CD8-positive, alpha-beta memory T cell (primary cell): ENCODE measurements at regions not wholly inside any gene's neighbourhood (a gene's known extent, or its start where the extent isn't known, plus 50 kb on each side); places are given as distances from the start of the nearest gene placed in this dataset.

Experiments
- CTCF ChIA-PET: fragments of 350-600 bp; sonication (Branson Sonifier 250); formaldehyde crosslinking; loops from one replicate; lab custom pipeline; 2021; ENCODE audit warnings: antibody characterized with exemption; lab: Charles Lee
- POLR2A ChIA-PET: fragments of 350-600 bp; sonication (Branson Sonifier 250); formaldehyde crosslinking; loops from one replicate; lab custom pipeline; 2021; ENCODE audit warnings: antibody characterized with exemption; lab: Charles Lee
- DNase-seq, 5 donors: peaks; one replicate each; pipeline versions ENCODE4 v3.0.0 to v3.0.0-alpha.2; 2020 to 2022; ENCODE audit warnings: mixed read lengths in 1 of 5
- H3K27ac ChIP-seq: one replicate; pipeline ENCODE4 v1.7.0; 2013; ENCODE audit warnings: low read depth, mild to moderate bottlenecking, low read length, moderate library complexity
- H3K27me3 ChIP-seq: 2 replicates; pipeline ENCODE4 v1.7.0; 2013; ENCODE audit warnings: low read length, mild to moderate bottlenecking; ENCODE audit not compliant: insufficient read depth, poor library complexity, severe bottlenecking
- H3K36me3 ChIP-seq: 2 replicates; pipeline ENCODE4 v1.7.0; 2013; ENCODE audit warnings: mild to moderate bottlenecking, low read length, moderate library complexity; ENCODE audit not compliant: insufficient read depth
- H3K4me1 ChIP-seq: 2 replicates; pipeline ENCODE4 v1.7.0; 2013; ENCODE audit warnings: mild to moderate bottlenecking, low read length, moderate library complexity; ENCODE audit not compliant: insufficient read depth
- H3K4me3 ChIP-seq: 2 replicates; pipeline ENCODE4 v1.7.0; 2013; ENCODE audit warnings: mild to moderate bottlenecking, low read length
- H3K9me3 ChIP-seq: 2 replicates; pipeline ENCODE4 v1.7.0; 2013; ENCODE audit warnings: mild to moderate bottlenecking, low read length
- H3K27ac Mint-ChIP-seq, 8 donors: one replicate each; pipeline ENCODE4 v1.8.0; 2020 to 2021; ENCODE audit warnings: mixed read lengths in 8 of 8, mild to moderate bottlenecking in 6 of 8, inconsistent platforms in 3 of 8, moderate library complexity in 3 of 8
- H3K27me3 Mint-ChIP-seq, 2 donors: one replicate each; pipeline ENCODE4 v1.8.0; 2020 to 2021; ENCODE audit warnings: mixed read lengths in 2 of 2, mild to moderate bottlenecking in 1 of 2, moderate library complexity in 1 of 2
- H3K36me3 Mint-ChIP-seq, 3 donors: one replicate each; pipeline ENCODE4 v1.8.0; 2020 to 2021; ENCODE audit warnings: mixed read lengths in 3 of 3, inconsistent platforms in 1 of 3, mild to moderate bottlenecking in 1 of 3
- H3K4me1 Mint-ChIP-seq, 3 donors: one replicate each; pipeline ENCODE4 v1.8.0; 2020 to 2021; ENCODE audit warnings: mixed read lengths in 3 of 3, inconsistent platforms in 1 of 3, mild to moderate bottlenecking in 1 of 3
- H3K4me3 Mint-ChIP-seq, 7 donors: one replicate each; pipeline ENCODE4 v1.8.0; 2020 to 2021; ENCODE audit warnings: mixed read lengths in 7 of 7, mild to moderate bottlenecking in 6 of 7, moderate library complexity in 4 of 7, inconsistent platforms in 2 of 7
- H3K9me3 Mint-ChIP-seq, 5 donors: one replicate each; pipeline ENCODE4 v1.8.0; 2020 to 2022; ENCODE audit warnings: mixed read lengths in 5 of 5, mild to moderate bottlenecking in 3 of 5, moderate library complexity in 2 of 5, inconsistent platforms in 1 of 5

DNA sequence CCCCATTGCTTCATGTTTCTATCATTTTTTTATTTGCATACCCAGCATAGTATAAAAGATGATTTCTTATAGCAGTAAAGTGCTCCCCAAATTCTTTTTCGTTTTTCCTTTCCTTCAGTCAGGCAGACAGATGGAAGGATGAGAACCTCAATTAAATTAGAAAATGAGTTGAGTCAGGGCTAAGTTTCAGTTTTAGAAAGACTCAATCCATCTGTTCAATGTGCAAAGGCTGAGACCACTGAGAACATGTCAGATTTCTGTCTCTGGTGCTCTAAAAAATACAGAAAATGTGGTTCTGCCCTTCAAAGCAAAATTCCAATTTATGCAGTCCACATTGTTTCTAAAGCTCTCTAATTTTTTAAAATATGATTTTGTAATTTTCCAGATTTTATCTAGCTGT is 257.6 kb upstream of the HS3ST5 start:
- ChIA-PET POLR2A (no interaction called here), CTCF (no interaction called here)
- no peaks in the 10 kb centered on the region for H3K4me1 ChIP-seq
- H3K4me3 ChIP-seq = no peak overlapping the region
- no peak overlapping the region for H3K4me3 Mint-ChIP-seq
- no peak overlapping the region for H3K27ac ChIP-seq
- H3K27ac Mint-ChIP-seq = no peak overlapping the region
- H3K36me3 ChIP-seq = no peaks in the 10 kb centered on the region
- peaks cover 0 to 6% (median 3%) of the 10 kb centered on the region in 5 donors for H3K9me3 Mint-ChIP-seq
- no peaks in the 10 kb centered on the region for H3K4me1 Mint-ChIP-seq
- no peaks in the 10 kb centered on the region for H3K9me3 ChIP-seq
- DNase-seq = no peak
- H3K36me3 Mint-ChIP-seq = no peaks in the 10 kb centered on the region
- H3K27me3 Mint-ChIP-seq = no peaks in the 10 kb centered on the region
- H3K27me3 ChIP-seq = no peaks in the 10 kb centered on the region

DNA sequence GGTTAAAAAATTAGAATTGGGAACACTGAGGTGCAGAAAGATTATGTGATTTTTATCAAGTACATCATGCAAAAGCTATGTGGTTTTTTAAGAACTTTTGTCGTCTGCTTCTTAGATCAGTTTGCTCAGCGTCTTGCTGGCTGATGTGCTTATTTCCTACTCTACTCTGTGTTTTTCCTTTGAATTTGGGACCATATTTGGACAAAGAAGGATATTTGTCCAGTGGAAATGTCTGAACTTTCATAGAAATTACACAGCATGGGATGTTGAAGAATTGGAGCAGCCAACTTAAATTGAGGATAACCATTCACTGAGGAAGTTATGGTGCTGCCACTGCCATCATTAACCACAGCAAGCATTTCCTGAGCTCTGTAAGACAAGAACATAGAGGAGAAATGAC is 252.8 kb upstream of the HS3ST5 start:
- H3K27me3 ChIP-seq = no peaks in the 10 kb centered on the region
- no peak overlapping the region for H3K27ac ChIP-seq
- DNase-seq = no peak
- Mint-ChIP-seq H3K27me3 (no peaks in the 10 kb centered on the region), H3K9me3 (peaks cover 3 to 14% (median 7%) of the 10 kb centered on the region in 5 donors), H3K4me1 (no peaks in the 10 kb centered on the region), H3K27ac (no peak overlapping the region), H3K36me3 (no peaks in the 10 kb centered on the region), H3K4me3 (no peak overlapping the region)
- H3K4me1 ChIP-seq = no peaks in the 10 kb centered on the region
- H3K9me3 ChIP-seq = no peaks in the 10 kb centered on the region
- H3K4me3 ChIP-seq = no peak overlapping the region
- CTCF ChIA-PET = no interaction called here
- no peaks in the 10 kb centered on the region for H3K36me3 ChIP-seq
- POLR2A ChIA-PET = no interaction called here

GRCh38 chr6:114595186-114595585 is 252.4 kb upstream of the HS3ST5 start:
- no peak overlapping the region for H3K27ac ChIP-seq
- no peaks in the 10 kb centered on the region for H3K36me3 ChIP-seq
- Mint-ChIP-seq H3K27ac (no peak overlapping the region), H3K4me1 (no peaks in the 10 kb centered on the region), H3K36me3 (no peaks in the 10 kb centered on the region), H3K4me3 (no peak overlapping the region), H3K27me3 (no peaks in the 10 kb centered on the region), H3K9me3 (peaks cover 3 to 12% (median 7%) of the 10 kb centered on the region in 5 donors)
- CTCF ChIA-PET = no interaction called here
- H3K4me1 ChIP-seq = no peaks in the 10 kb centered on the region
- H3K27me3 ChIP-seq = no peaks in the 10 kb centered on the region
- no peak overlapping the region for H3K4me3 ChIP-seq
- POLR2A ChIA-PET = no interaction called here
- H3K9me3 ChIP-seq = no peaks in the 10 kb centered on the region
- no peak for DNase-seq

DNA sequence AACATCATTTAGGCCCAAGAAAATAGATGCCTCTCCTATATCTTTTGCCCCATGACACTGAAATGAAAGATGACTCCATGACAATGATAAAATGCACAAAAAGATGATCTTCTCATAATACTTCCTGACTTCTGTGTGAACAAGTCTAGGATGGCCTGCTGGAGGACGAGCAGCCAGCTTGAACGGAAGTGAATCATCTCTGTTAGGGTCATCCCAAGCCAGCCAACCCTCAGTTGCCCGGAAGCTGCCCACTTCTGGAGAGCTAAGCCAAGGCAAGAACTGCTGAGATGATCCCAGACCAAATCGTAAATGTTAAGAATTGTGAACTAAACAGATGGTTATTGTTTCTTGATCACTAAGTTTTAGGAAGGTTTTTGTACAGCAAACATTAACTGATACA is 249.7 kb upstream of the HS3ST5 start:
- Mint-ChIP-seq H3K36me3 (no peaks in the 10 kb centered on the region), H3K4me1 (no peaks in the 10 kb centered on the region), H3K4me3 (no peak overlapping the region), H3K27me3 (no peaks in the 10 kb centered on the region), H3K27ac (no peak overlapping the region), H3K9me3 (peaks cover 3 to 13% (median 10%) of the 10 kb centered on the region in 5 donors)
- ChIA-PET POLR2A (no interaction called here), CTCF (no interaction called here)
- H3K4me3 ChIP-seq = no peak overlapping the region
- no peak for DNase-seq
- no peaks in the 10 kb centered on the region for H3K4me1 ChIP-seq
- no peak overlapping the region for H3K27ac ChIP-seq
- no peaks in the 10 kb centered on the region for H3K36me3 ChIP-seq
- no peaks in the 10 kb centered on the region for H3K9me3 ChIP-seq
- no peaks in the 10 kb centered on the region for H3K27me3 ChIP-seq

DNA sequence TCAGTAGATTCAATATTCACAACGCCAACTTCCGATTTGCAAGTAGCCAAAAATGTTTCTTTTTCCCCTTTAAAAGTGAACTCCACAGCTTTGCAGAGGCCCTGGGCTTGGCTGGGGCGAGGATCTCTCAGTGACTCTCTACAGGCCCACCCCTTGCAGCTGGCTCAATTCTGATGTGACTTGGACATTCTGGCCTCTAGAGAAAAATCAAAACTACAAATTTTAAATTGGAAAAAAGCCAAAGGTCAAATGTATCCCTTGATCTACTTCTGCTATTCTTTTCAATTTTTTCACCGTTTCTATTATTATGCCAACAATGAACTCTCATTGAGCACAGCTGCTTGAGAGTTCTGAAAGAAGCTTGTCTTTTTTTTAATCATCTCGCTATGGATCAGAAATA is 245.9 kb upstream of the HS3ST5 start:
- Mint-ChIP-seq H3K27me3 (no peaks in the 10 kb centered on the region), H3K9me3 (peaks cover 0 to 25% (median 10%) of the 10 kb centered on the region in 5 donors), H3K27ac (no peak overlapping the region), H3K4me1 (no peaks in the 10 kb centered on the region), H3K36me3 (no peaks in the 10 kb centered on the region), H3K4me3 (no peak overlapping the region)
- Histone ChIP-seq H3K27ac (no peak overlapping the region), H3K36me3 (no peaks in the 10 kb centered on the region), H3K27me3 (no peaks in the 10 kb centered on the region), H3K4me1 (no peaks in the 10 kb centered on the region), H3K9me3 (no peaks in the 10 kb centered on the region), H3K4me3 (no peak overlapping the region)
- DNase-seq = no peak
- ChIA-PET CTCF (no interaction called here), POLR2A (no interaction called here)

DNA sequence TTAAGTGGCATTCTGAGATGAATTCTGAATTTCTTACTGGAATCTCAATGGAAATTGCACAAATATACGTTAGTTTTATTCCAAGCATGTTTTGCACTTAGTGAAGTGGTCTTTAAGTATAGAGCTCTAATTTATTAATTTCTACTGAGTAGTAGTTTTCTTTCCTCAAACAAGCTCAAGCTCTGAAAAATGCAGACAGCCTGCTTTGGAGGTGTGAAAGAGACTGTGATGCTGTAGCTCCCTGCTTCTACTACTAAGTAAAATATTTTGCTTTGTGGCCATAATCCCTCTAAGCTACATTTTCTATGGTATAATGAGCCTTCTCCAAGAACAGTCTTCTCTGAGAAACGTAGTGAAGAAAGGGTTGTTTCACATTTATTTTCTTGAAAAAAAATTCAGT is 243.5 kb upstream of the HS3ST5 start:
- Histone ChIP-seq H3K4me1 (no peaks in the 10 kb centered on the region), H3K9me3 (no peaks in the 10 kb centered on the region), H3K27me3 (no peaks in the 10 kb centered on the region), H3K4me3 (no peak overlapping the region), H3K27ac (no peak overlapping the region), H3K36me3 (no peaks in the 10 kb centered on the region)
- H3K9me3 Mint-ChIP-seq = peaks cover 0 to 37% (median 8%) of the 10 kb centered on the region in 5 donors
- no peak overlapping the region for H3K27ac Mint-ChIP-seq
- no peak overlapping the region for H3K4me3 Mint-ChIP-seq
- H3K36me3 Mint-ChIP-seq = no peaks in the 10 kb centered on the region
- CTCF ChIA-PET = no interaction called here
- POLR2A ChIA-PET = no interaction called here
- DNase-seq = no peak
- H3K27me3 Mint-ChIP-seq = no peaks in the 10 kb centered on the region
- no peaks in the 10 kb centered on the region for H3K4me1 Mint-ChIP-seq

GRCh38 chr6:114581293-114581692 is 238.5 kb upstream of the HS3ST5 start:
- Mint-ChIP-seq H3K4me1 (no peaks in the 10 kb centered on the region), H3K9me3 (peaks cover 1 to 33% (median 12%) of the 10 kb centered on the region in 5 donors), H3K36me3 (no peaks in the 10 kb centered on the region), H3K27ac (no peak overlapping the region), H3K27me3 (no peaks in the 10 kb centered on the region), H3K4me3 (no peak overlapping the region)
- CTCF ChIA-PET = no interaction called here
- Histone ChIP-seq H3K36me3 (no peaks in the 10 kb centered on the region), H3K9me3 (no peaks in the 10 kb centered on the region), H3K27me3 (no peaks in the 10 kb centered on the region), H3K27ac (no peak overlapping the region), H3K4me1 (no peaks in the 10 kb centered on the region), H3K4me3 (no peak overlapping the region)
- no peak for DNase-seq
- POLR2A ChIA-PET = no interaction called here

GRCh38 chr6:114580882-114581281 is 238.1 kb upstream of the HS3ST5 start:
- no peaks in the 10 kb centered on the region for H3K4me1 Mint-ChIP-seq
- H3K9me3 Mint-ChIP-seq = peaks cover 1 to 33% (median 12%) of the 10 kb centered on the region in 5 donors
- ChIA-PET CTCF (no interaction called here), POLR2A (no interaction called here)
- DNase-seq = no peak
- Histone ChIP-seq H3K9me3 (no peaks in the 10 kb centered on the region), H3K27me3 (no peaks in the 10 kb centered on the region), H3K4me3 (no peak overlapping the region), H3K27ac (no peak overlapping the region), H3K36me3 (no peaks in the 10 kb centered on the region), H3K4me1 (no peaks in the 10 kb centered on the region)
- H3K36me3 Mint-ChIP-seq = no peaks in the 10 kb centered on the region
- H3K27me3 Mint-ChIP-seq = no peaks in the 10 kb centered on the region
- no peak overlapping the region for H3K27ac Mint-ChIP-seq
- no peak overlapping the region for H3K4me3 Mint-ChIP-seq

DNA sequence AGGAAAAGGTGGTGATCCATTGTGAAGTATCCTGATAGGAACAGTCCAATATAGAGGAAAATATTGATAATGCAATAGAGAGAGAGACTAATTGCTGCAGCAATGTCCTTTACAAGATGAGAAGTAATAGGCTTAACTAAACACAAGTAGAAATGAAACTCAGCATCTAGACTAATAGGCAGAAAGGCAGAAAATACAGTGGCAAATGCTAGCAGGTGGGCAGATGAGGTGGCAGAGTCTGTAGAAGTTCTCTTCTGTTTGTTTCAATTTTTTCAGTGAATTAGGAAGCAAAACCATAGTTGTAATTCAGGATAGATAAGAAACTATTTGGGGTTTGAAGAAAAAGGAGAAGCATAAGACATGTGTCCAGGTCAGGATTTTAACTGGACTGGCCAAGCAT is 236.7 kb upstream of the HS3ST5 start:
- Mint-ChIP-seq H3K4me1 (no peaks in the 10 kb centered on the region), H3K4me3 (no peak overlapping the region), H3K36me3 (no peaks in the 10 kb centered on the region), H3K27ac (no peak overlapping the region), H3K27me3 (no peaks in the 10 kb centered on the region), H3K9me3 (peaks cover 1 to 32% (median 12%) of the 10 kb centered on the region in 5 donors)
- H3K36me3 ChIP-seq = no peaks in the 10 kb centered on the region
- H3K27ac ChIP-seq = no peak overlapping the region
- ChIA-PET CTCF (no interaction called here), POLR2A (no interaction called here)
- no peaks in the 10 kb centered on the region for H3K27me3 ChIP-seq
- H3K4me1 ChIP-seq = no peaks in the 10 kb centered on the region
- H3K9me3 ChIP-seq = no peaks in the 10 kb centered on the region
- DNase-seq = no peak
- H3K4me3 ChIP-seq = no peak overlapping the region
